ENCODE measurements at regions not wholly inside any gene's neighbourhood (a gene's known extent, or its start where the extent isn't known, plus 50 kb on each side); places are given as distances from the start of the nearest gene placed in this dataset.
A peak's percentile ranks its signal among the peaks of the same experiment; 100 is the strongest.

- ChIA-PET CTCF (no interaction called here), POLR2A (no interaction called here)
- no peaks in the 10 kb centered on the region for H3K9me3 ChIP-seq (ENCODE audit: control insufficient read depth, insufficient read depth, low read depth, low read length)
- no peak for TF ChIP-seq ZNF423 (tag by site-specific recombination; IDR thresholded peaks at IDR 0.05)
- peak; percentile 90 for TF ChIP-seq GLIS1 (tag by site-specific recombination; IDR thresholded peaks at IDR 0.05)
- TF ChIP-seq WT1 (tag by site-specific recombination; IDR thresholded peaks at IDR 0.05): peak; percentile 92
- TF ChIP-seq ZNF629 (tag by site-specific recombination; IDR thresholded peaks at IDR 0.05): peak; percentile 44; the same call in 1 of the 2 replicates
- no peak for TF ChIP-seq ZNF561 (tag by site-specific recombination; IDR thresholded peaks at IDR 0.05; ENCODE audit: borderline replicate concordance)
- peak; percentile 51; the same call in 1 of the 2 replicates for TF ChIP-seq HIC1 (tag by site-specific recombination; IDR thresholded peaks at IDR 0.05)
- no peaks in the 10 kb centered on the region for H3K36me3 ChIP-seq (ENCODE audit: control insufficient read depth in 2 of 2, insufficient read depth in 1 of 2, low read length in 2 of 2)
- no peak overlapping the region for H3K27ac ChIP-seq (ENCODE audit: extremely low read depth, low read depth, low read length)
- H3K4me1 ChIP-seq (ENCODE audit: control insufficient read depth, insufficient read depth, low read length): no peaks in the 10 kb centered on the region
- H3K4me3 ChIP-seq (ENCODE audit: low read depth, low read length): no peak overlapping the region
Observed at GRCh38 chr14:97407701-97408407, 610.7 kb downstream of the VRK1 start.

- Histone ChIP-seq H3K4me1 (ENCODE audit: control insufficient read depth, insufficient read depth, low read length) (no peaks in the 10 kb centered on the region), H3K4me3 (ENCODE audit: low read depth, low read length) (no peak overlapping the region), H3K27ac (ENCODE audit: extremely low read depth, low read depth, low read length) (no peak overlapping the region), H3K36me3 (ENCODE audit: control insufficient read depth in 2 of 2, insufficient read depth in 1 of 2, low read length in 2 of 2) (no peaks in the 10 kb centered on the region), H3K9me3 (ENCODE audit: control insufficient read depth, insufficient read depth, low read depth, low read length) (no peaks in the 10 kb centered on the region)
- POLR2A ChIA-PET: interaction anchor here (0.7 kb wide), 1 partner anchor 96 kb away, joined by 6 read pairs; no protein-coding TSS in a partner anchor
- TF ChIP-seq ZNF202 (tag by site-specific recombination; IDR thresholded peaks at IDR 0.05; ENCODE audit: borderline replicate concordance) (no peak), ZFP3 (tag by site-specific recombination; IDR thresholded peaks at IDR 0.05; ENCODE audit: low read depth) (no peak), REST (tag by site-specific recombination; IDR thresholded peaks at IDR 0.05) (no peak), ZNF654 (tag by site-specific recombination; IDR thresholded peaks at IDR 0.05; ENCODE audit: low read depth) (no peak), ZNF398 (tag by site-specific recombination; IDR thresholded peaks at IDR 0.05) (no peak), ZNF571 (tag by site-specific recombination; IDR thresholded peaks at IDR 0.05) (no peak), KLF10 (tag by site-specific recombination; IDR thresholded peaks at IDR 0.05) (no peak), ZNF404 (tag by site-specific recombination; IDR thresholded peaks at IDR 0.05) (no peak), ZNF248 (tag by site-specific recombination; IDR thresholded peaks at IDR 0.05) (no peak), ZNF18 (tag by site-specific recombination; IDR thresholded peaks at IDR 0.05) (no peak), ZNF148 (tag by site-specific recombination; IDR thresholded peaks at IDR 0.05; ENCODE audit: borderline replicate concordance) (no peak), KLF9 (tag by site-specific recombination; IDR thresholded peaks at IDR 0.05; ENCODE audit: low read depth) (no peak), TRIM28 (IDR thresholded peaks at IDR 0.05; ENCODE audit: borderline replicate concordance, low read length) (no peak), ZBTB8A (tag by site-specific recombination; IDR thresholded peaks at IDR 0.05) (no peak), ZNF146 (tag by site-specific recombination; IDR thresholded peaks at IDR 0.05) (no peak), ZNF677 (tag by site-specific recombination; IDR thresholded peaks at IDR 0.05) (no peak), ZNF311 (tag by site-specific recombination; IDR thresholded peaks at IDR 0.05; ENCODE audit: borderline replicate concordance) (no peak)
- CTCF ChIA-PET: no interaction called here
Observed at GRCh38 chr14:97408503-97408902, 611.3 kb downstream of the VRK1 start.
